Cardiac muscle cell (in vitro differentiated cells and primary cell): ENCODE measurements at regions not wholly inside any gene's neighbourhood (a gene's known extent, or its start where the extent isn't known, plus 50 kb on each side); places are given as distances from the start of the nearest gene placed in this dataset.
A peak's percentile ranks its signal among the peaks of the same experiment; 100 is the strongest.

Source experiments
- DNase-seq, 2 donors: peaks; one replicate each; pipeline versions ENCODE4 v3.0.0 to v3.0.0-alpha.2; 2010 to 2017; ENCODE audit warnings: low read depth in 1 of 2, low spot score in 1 of 2
- H3K27ac ChIP-seq: fragments of 200-600 bp; sonication (generic); 2 replicates; pipeline ENCODE4 v1.5.1; 2016
- H3K27me3 ChIP-seq: fragments of 200-600 bp; sonication (generic); 2 replicates; pipeline ENCODE4 v1.6.0; 2016; ENCODE audit warnings: control low read depth
- H3K36me3 ChIP-seq: fragments of 200-600 bp; sonication (generic); 2 replicates; pipeline ENCODE4 v1.5.1; 2016; ENCODE audit warnings: control low read depth
- H3K4me1 ChIP-seq: fragments of 200-600 bp; sonication (generic); 2 replicates; pipeline ENCODE4 v1.8.1; 2017; ENCODE audit warnings: low read depth, mild to moderate bottlenecking, mixed run types
- H3K4me3 ChIP-seq: fragments of 200-600 bp; sonication (generic); 2 replicates; pipeline ENCODE4 v1.5.1; 2016; ENCODE audit warnings: mild to moderate bottlenecking
- H3K9me3 ChIP-seq: fragments of 200-600 bp; sonication (generic); 2 replicates; pipeline ENCODE4 v1.5.1; 2017; ENCODE audit warnings: low read depth, mild to moderate bottlenecking, control low read depth
- TF ChIP-seq, protein P1 (sequence below): IDR thresholded peaks from 2 replicates; pipeline ENCODE4 v1.5.1; 2012; ENCODE audit warnings: low read depth, mild to moderate bottlenecking, low read length

DNA sequence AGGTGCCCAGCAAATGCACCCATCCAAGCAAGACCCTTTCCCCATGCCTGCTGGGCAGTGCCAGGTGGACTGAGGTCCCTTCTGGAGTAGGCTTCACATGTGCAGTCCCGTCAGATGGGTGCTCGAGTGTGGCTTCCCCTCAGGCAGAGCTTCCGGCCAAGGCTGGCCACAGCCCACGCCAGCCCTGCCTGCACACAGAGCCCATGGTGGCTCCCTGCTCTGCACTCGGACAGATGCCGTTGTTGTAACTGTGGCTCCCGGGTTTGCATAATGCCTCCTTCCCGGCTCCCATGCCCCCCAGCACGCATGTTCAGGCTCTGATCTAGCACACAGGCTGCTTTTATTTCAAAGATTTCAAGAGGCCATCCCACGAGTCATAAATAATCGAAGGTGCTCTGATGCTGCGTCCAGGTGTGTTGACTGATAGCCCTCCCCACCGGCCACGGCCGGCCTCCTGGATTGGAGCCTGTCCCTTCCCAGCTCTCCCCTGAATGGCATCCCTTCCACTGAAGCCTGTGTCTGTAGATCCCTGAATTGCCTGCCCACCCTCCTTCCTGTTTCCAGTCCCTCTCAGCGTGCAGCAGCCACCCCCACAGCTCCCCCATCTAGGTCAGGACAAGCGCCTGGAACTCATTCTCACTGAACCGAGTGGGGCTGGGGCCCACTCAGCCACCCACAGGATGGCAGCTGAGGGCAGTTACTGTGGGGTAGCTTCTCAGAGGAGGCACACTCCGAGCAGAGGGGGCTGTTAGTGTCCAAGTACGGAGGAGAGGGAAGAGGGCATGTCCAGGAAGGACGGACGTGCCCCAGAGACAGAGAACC is 100.0 kb upstream of the LINGO1 start:
- peaks cover 3% of the 10 kb centered on the region for H3K27me3 ChIP-seq
- no peak overlapping the region for H3K27ac ChIP-seq
- DNase-seq: no peak
- no peaks in the 10 kb centered on the region for H3K4me1 ChIP-seq
- H3K36me3 ChIP-seq: no peaks in the 10 kb centered on the region
- no peak overlapping the region for H3K4me3 ChIP-seq
- TF ChIP-seq, protein P1, sequence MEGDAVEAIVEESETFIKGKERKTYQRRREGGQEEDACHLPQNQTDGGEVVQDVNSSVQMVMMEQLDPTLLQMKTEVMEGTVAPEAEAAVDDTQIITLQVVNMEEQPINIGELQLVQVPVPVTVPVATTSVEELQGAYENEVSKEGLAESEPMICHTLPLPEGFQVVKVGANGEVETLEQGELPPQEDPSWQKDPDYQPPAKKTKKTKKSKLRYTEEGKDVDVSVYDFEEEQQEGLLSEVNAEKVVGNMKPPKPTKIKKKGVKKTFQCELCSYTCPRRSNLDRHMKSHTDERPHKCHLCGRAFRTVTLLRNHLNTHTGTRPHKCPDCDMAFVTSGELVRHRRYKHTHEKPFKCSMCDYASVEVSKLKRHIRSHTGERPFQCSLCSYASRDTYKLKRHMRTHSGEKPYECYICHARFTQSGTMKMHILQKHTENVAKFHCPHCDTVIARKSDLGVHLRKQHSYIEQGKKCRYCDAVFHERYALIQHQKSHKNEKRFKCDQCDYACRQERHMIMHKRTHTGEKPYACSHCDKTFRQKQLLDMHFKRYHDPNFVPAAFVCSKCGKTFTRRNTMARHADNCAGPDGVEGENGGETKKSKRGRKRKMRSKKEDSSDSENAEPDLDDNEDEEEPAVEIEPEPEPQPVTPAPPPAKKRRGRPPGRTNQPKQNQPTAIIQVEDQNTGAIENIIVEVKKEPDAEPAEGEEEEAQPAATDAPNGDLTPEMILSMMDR: no peak
- H3K9me3 ChIP-seq: no peaks in the 10 kb centered on the region

DNA sequence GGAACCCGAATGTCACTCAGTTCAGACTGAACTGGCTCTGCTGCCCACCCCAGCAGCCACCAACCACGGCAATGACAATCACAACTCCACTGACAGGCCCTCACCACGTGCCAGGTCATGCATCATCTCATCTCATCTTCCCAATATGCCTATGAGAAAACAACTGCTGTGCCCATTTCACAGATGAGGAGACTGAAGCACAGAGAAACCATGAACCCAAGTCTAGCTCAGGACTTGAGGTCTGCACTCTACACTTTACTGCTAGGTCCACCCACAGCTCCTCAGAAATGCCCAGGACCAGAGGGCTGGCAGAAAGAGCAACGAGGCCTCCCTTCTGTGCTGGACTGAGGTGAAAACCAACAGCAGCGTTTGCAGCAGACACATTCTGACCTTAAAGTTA is 99.2 kb upstream of the LINGO1 start:
- TF ChIP-seq, protein P1: no peak
- no peaks in the 10 kb centered on the region for H3K4me1 ChIP-seq
- DNase-seq: no peak

DNA sequence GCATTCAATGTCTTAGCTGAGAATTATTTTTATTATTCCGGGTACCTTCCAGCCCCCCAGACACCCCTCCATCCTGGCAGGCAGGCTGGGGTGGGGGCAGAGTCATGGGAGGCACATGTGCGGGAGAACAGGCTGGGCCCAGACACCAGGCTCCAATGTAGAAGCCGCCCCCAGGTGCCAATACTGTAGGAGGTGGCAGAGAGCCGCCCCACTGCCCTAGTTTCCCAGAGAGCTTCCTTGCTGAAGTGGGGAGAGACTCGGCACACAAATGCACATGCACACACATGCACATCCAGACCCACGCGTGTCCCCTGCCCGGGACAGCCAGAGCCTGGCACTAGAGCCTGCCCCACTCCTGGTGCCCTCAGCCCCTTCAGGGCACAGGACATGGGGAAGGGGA is 98.4 kb upstream of the LINGO1 start:
- TF ChIP-seq, protein P1: no peak
- H3K4me3 ChIP-seq: no peak overlapping the region
- H3K27me3 ChIP-seq: no peaks in the 10 kb centered on the region
- no peak for DNase-seq
- no peaks in the 10 kb centered on the region for H3K4me1 ChIP-seq
- no peak overlapping the region for H3K27ac ChIP-seq
- no peaks in the 10 kb centered on the region for H3K9me3 ChIP-seq
- no peaks in the 10 kb centered on the region for H3K36me3 ChIP-seq

More for the DNA sequence above, 99.2 kb upstream of the LINGO1 start:
- no peaks in the 10 kb centered on the region for H3K9me3 ChIP-seq
- H3K27me3 ChIP-seq: no peaks in the 10 kb centered on the region
- H3K27ac ChIP-seq: no peak overlapping the region
- H3K4me3 ChIP-seq: no peak overlapping the region
- no peaks in the 10 kb centered on the region for H3K36me3 ChIP-seq

DNA sequence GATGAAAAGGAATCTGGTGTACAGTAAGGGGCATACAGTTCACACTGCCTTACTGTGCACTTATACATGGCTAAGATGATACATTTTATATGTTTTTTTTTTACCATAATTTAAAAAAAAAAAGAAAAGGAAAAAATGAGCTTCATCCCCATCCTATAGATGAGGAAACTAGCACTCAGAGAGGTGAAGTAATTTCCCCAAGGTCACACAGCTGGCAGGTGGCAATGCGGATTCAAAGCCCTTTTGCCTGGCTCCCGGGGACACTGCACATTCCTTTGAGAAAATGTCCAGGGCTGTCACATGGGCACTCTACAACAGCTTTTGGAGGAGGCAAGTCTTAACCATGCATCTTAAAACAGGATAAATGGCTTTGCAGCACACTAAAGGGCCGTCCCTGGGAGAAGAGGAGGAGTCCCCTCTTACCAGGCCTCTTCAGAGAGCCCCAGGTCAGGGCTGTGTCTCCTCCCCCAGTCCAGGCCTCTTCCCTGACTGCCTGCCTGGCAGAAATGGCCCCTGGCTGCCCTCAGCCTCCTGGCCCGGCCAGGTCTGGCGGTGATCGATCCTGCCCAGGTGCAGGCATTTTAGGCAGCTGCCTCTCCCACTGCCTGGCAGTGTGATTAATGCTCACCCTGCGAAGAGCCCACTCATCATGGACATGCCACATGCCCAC is 95.1 kb upstream of the LINGO1 start:
- H3K4me3 ChIP-seq: no peak overlapping the region
- DNase-seq: peak in 1 of 2 donors; percentile 22
- H3K9me3 ChIP-seq: no peaks in the 10 kb centered on the region
- TF ChIP-seq, protein P1: no peak
- no peaks in the 10 kb centered on the region for H3K36me3 ChIP-seq
- H3K4me1 ChIP-seq: peaks cover 17% of the 10 kb centered on the region
- H3K27ac ChIP-seq: no peak overlapping the region
- H3K27me3 ChIP-seq: no peaks in the 10 kb centered on the region

DNA sequence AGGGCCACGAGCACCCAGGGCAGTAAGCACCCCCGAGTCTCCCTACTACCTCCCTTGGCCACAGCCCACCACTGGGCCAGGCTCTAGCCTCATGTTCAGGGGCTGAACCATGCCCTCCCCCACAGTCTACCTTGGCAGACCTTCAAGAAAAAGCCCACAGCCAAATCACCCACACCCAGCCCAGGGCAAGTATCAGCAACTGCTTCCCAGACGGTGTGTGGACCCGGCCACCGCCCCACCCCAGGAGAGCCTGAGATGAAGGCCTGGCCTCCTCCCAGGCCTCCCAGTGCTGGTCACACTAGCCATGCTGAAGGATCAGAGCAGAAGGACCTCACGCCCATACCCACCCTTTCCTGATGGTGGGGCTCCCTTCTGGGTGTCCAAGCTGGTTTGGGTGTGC is 92.0 kb upstream of the LINGO1 start:
- H3K4me3 ChIP-seq: no peak overlapping the region
- H3K36me3 ChIP-seq: no peaks in the 10 kb centered on the region
- DNase-seq: no peak
- H3K27me3 ChIP-seq: no peaks in the 10 kb centered on the region
- H3K27ac ChIP-seq: no peak overlapping the region
- no peaks in the 10 kb centered on the region for H3K9me3 ChIP-seq
- TF ChIP-seq, protein P1: no peak
- H3K4me1 ChIP-seq: peaks cover 18% of the 10 kb centered on the region
